RWPE1 (cell line): ENCODE measurements at regions not wholly inside any gene's neighbourhood (a gene's known extent, or its start where the extent isn't known, plus 50 kb on each side); places are given as distances from the start of the nearest gene placed in this dataset.

Source experiments
- CTCF ChIA-PET: fragments of 350-600 bp; sonication (Branson Sonifier 250); formaldehyde crosslinking; extraction: SDS; loops from one replicate; lab custom pipeline; 2021; lab: Yijun Ruan, JAX
- POLR2A ChIA-PET: fragments of 400-600 bp; formaldehyde crosslinking; extraction: SDS; loops from one replicate; lab custom pipeline; 2020; ENCODE audit warnings: antibody characterized with exemption; ENCODE audit not compliant: low non-redundant PET; lab: Yijun Ruan, JAX
- DNase-seq: peaks from one replicate; pipeline ENCODE4 v3.0.0; 2012; ENCODE audit warnings: low spot score
- H3K27ac ChIP-seq: fragments of 450-650 bp; 2 replicates; pipeline ENCODE4 v1.5.1; 2017
- CTCF ChIP-seq: fragments of 450-650 bp; conservative IDR thresholded peaks from 2 replicates; pipeline ENCODE4 v1.5.1; 2017; ENCODE audit warnings: low read depth, mild to moderate bottlenecking

DNA sequence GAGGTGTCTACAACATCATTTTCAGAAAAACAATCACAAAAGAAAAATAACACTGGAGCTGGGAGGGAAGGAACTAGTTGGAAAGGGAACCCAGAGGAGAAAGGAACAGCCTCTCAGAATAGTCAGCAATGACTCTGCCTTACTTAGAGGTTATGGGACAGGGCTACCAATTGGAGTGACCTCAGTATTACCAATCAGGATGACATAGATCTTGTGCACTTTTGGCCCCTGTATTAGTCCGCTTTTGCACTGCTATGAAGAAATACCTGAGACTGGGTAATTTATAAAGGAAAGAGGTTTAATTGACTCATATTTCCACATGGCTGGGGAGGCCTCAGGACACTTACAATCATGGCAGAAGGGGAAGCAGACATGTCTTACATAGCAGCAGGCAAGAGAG is 99.7 kb upstream of the SDK1 start:
- DNase-seq, result no peak
- ChIA-PET CTCF (no interaction called here), POLR2A (no interaction called here)
- H3K27ac ChIP-seq, result no peak overlapping the region
- no peak for TF ChIP-seq CTCF

GRCh38 chr7:3201937-3202710 is 98.9 kb upstream of the SDK1 start:
- H3K27ac ChIP-seq, result no peak overlapping the region
- POLR2A ChIA-PET, result no interaction called here
- CTCF ChIA-PET, result no interaction called here
- no peak for DNase-seq
- no peak for TF ChIP-seq CTCF

GRCh38 chr7:3204526-3204925 is 96.5 kb upstream of the SDK1 start:
- POLR2A ChIA-PET, result no interaction called here
- TF ChIP-seq CTCF, result no peak
- H3K27ac ChIP-seq, result no peak overlapping the region
- DNase-seq, result no peak
- CTCF ChIA-PET, result interaction anchor here (0.6 kb wide), 1 partner anchor 202 kb away, joined by 3 read pairs; no protein-coding TSS in a partner anchor

DNA sequence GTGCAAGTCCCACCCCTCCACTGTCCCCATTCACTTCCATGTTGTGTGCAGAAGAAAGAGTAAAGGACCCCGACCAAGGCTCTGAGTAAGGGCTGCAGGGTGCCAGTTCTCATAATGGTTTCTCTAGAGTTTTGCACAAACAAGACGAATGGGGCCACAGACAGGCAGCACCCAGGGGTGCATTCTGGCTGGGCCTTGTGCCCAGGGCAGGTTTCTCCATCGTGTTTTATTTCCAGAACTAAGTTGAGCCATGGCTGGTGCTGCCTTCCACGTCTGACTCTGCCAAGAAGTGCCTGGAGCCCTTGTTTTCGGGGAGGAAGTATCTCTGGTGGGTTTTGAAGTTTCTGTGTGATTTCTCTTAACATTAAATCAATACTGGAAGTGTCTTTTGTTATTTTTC is 95.0 kb upstream of the SDK1 start:
- no peak overlapping the region for H3K27ac ChIP-seq
- ChIA-PET CTCF (no interaction called here), POLR2A (no interaction called here)
- TF ChIP-seq CTCF, result no peak
- no peak for DNase-seq

DNA sequence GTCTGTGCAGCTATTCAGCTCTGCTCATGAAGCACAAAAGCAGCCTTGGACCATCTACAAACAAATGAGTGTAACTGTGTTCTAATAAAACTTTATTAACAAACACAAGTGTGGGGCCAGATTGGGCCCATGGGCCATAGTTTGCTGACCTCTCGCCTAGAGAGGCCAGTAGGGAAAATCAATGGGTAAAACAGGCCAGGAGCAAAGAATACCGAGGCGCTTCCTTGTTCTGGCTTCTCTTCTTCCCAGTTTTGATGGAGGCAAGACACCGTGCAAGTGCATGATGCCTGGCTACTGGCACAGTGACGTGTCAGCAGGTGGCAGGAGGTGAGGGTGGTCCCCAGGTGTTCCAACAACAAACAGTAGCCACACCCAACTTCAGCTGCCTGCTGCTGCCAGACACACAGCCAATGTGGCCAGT is 94.3 kb upstream of the SDK1 start:
- POLR2A ChIA-PET, result no interaction called here
- no peak for DNase-seq
- CTCF ChIA-PET, result no interaction called here
- H3K27ac ChIP-seq, result no peak overlapping the region
- TF ChIP-seq CTCF, result no peak

GRCh38 chr7:3207387-3207902 is 93.6 kb upstream of the SDK1 start:
- DNase-seq, result no peak
- H3K27ac ChIP-seq, result no peak overlapping the region
- TF ChIP-seq CTCF, result no peak
- ChIA-PET CTCF (no interaction called here), POLR2A (no interaction called here)
